HFFc6 (cell line): ENCODE measurements at regions not wholly inside any gene's neighbourhood (a gene's known extent, or its start where the extent isn't known, plus 50 kb on each side); places are given as distances from the start of the nearest gene placed in this dataset.

ENCODE experiments used
- DNase-seq: peaks from one replicate; pipeline ENCODE4 v3.0.0-alpha.2; 2018
- H3K27ac Mint-ChIP-seq: 2 replicates; pipeline ENCODE4 v1.8.0; 2020; ENCODE audit warnings: mild to moderate bottlenecking, mixed read lengths
- H3K27me3 Mint-ChIP-seq: 2 replicates; pipeline ENCODE4 v1.8.0; 2021; ENCODE audit warnings: mild to moderate bottlenecking, moderate library complexity, mixed read lengths; ENCODE audit not compliant: insufficient read depth
- H3K36me3 Mint-ChIP-seq: 2 replicates; pipeline ENCODE4 v1.8.0; 2021; ENCODE audit warnings: low read depth, mixed read lengths
- H3K4me1 Mint-ChIP-seq: 2 replicates; pipeline ENCODE4 v1.8.0; 2020; ENCODE audit warnings: low read depth, mixed read lengths
- H3K4me3 Mint-ChIP-seq: 2 replicates; pipeline ENCODE4 v1.8.0; 2020; ENCODE audit warnings: mild to moderate bottlenecking, moderate library complexity, mixed read lengths
- H3K9me3 Mint-ChIP-seq: 2 replicates; pipeline ENCODE4 v1.8.0; 2020; ENCODE audit warnings: mild to moderate bottlenecking, mixed read lengths
- CTCF ChIP-seq: fragments of 200-600 bp; sonication (generic); IDR thresholded peaks from 2 replicates; pipeline ENCODE4 v1.5.0; 2021; ENCODE audit warnings: antibody characterized with exemption, mild to moderate bottlenecking

- Mint-ChIP-seq H3K36me3 (no peaks in the 10 kb centered on the region), H3K27ac (no peak overlapping the region), H3K4me3 (no peak overlapping the region), H3K9me3 (peaks cover 10% of the 10 kb centered on the region), H3K4me1 (no peaks in the 10 kb centered on the region), H3K27me3 (no peaks in the 10 kb centered on the region)
- TF ChIP-seq CTCF: no peak
- DNase-seq: no peak
Observed at GRCh38 chr11:38302564-38302963, 1704.5 kb upstream of the RAG2 start.

GRCh38 chr11:38300570-38300969, 1702.5 kb upstream of the RAG2 start:
- Mint-ChIP-seq H3K27ac (no peak overlapping the region), H3K27me3 (no peaks in the 10 kb centered on the region), H3K9me3 (peaks cover 25% of the 10 kb centered on the region), H3K4me1 (no peaks in the 10 kb centered on the region), H3K36me3 (no peaks in the 10 kb centered on the region), H3K4me3 (no peak overlapping the region)
- no peak for TF ChIP-seq CTCF
- no peak for DNase-seq

- Mint-ChIP-seq H3K36me3 (no peaks in the 10 kb centered on the region), H3K9me3 (peaks cover 29% of the 10 kb centered on the region), H3K27ac (no peak overlapping the region), H3K4me3 (no peak overlapping the region), H3K4me1 (no peaks in the 10 kb centered on the region), H3K27me3 (no peaks in the 10 kb centered on the region)
- no peak for TF ChIP-seq CTCF
- DNase-seq: no peak
Observed at GRCh38 chr11:38296211-38296776, 1698.3 kb upstream of the RAG2 start.

GRCh38 chr11:38282718-38283117, 1684.7 kb upstream of the RAG2 start:
- Mint-ChIP-seq H3K36me3 (no peaks in the 10 kb centered on the region), H3K9me3 (peaks cover 19% of the 10 kb centered on the region), H3K4me1 (no peaks in the 10 kb centered on the region), H3K27me3 (no peaks in the 10 kb centered on the region), H3K4me3 (no peak overlapping the region), H3K27ac (no peak overlapping the region)
- DNase-seq: no peak
- no peak for TF ChIP-seq CTCF

GRCh38 chr11:38278457-38279141, 1680.6 kb upstream of the RAG2 start:
- Mint-ChIP-seq H3K4me3 (no peak overlapping the region), H3K27ac (no peak overlapping the region), H3K9me3 (peaks cover 18% of the 10 kb centered on the region), H3K4me1 (no peaks in the 10 kb centered on the region), H3K27me3 (no peaks in the 10 kb centered on the region), H3K36me3 (no peaks in the 10 kb centered on the region)
- no peak for TF ChIP-seq CTCF
- DNase-seq: no peak
